ENCODE measurements at regions not wholly inside any gene's neighbourhood (a gene's known extent, or its start where the extent isn't known, plus 50 kb on each side); places are given as distances from the start of the nearest gene placed in this dataset.
A peak's percentile ranks its signal among the peaks of the same experiment; 100 is the strongest.

DNA sequence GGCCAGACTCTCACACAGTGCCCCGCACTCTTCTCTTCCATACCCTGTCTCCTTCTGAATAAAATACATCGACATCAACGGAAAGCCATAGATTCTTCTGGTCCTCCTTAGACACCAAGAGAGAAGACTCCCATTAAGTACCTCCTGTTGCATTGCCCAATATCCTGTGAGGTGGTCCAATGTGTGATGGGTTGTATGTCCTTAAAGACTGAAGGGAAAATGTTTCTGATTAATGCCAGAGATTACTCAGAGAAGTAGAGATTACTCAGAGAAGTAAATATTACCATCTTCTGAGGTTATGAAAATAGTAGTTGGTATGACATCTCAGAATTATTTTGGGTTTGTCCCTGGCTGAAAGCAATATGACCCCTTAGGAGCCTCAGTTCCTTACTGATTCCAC lies 60.8 kb upstream of the GALNT15 start:
- peak; percentile 76 for DNase-seq (ENCODE audit: low read depth)
- TF ChIP-seq CTCF (IDR thresholded peaks at IDR 0.05; ENCODE audit: insufficient read depth, low read length) = no peak
- H3K4me3 ChIP-seq (ENCODE audit: low read depth, low read length) = no peak overlapping the region

- peak; percentile 55 for DNase-seq (ENCODE audit: low read depth)
- TF ChIP-seq CTCF (IDR thresholded peaks at IDR 0.05; ENCODE audit: insufficient read depth, low read length) = no peak
These were observed 60.1 kb upstream of the GALNT15 start for GRCh38 chr3:16114429-16114828.

DNA sequence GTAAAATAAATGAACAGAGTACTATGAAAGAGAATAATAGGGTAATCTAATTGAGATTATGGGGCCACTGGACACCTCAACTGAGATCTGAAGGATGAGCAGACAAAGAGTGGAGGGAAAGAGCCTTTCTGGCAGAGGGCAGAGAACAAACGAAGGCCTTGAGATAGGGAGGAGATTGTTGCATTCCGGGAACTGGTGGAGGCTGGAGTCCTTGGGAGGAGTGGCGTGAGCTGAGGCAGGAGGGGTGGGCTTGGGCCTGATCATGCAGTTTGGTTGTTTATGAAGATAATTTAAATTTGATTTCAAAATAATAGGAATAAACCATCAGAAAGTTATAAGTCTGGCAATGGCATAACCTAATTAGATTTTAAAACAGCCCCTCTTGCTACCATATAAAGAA lies 59.5 kb upstream of the GALNT15 start:
- no peak for TF ChIP-seq CTCF (IDR thresholded peaks at IDR 0.05; ENCODE audit: insufficient read depth, low read length)
- DNase-seq (ENCODE audit: low read depth) = no peak

More at GRCh38 chr3:16114429-16114828, 60.1 kb upstream of the GALNT15 start:
- H3K4me3 ChIP-seq (ENCODE audit: low read depth, low read length) = no peak overlapping the region

DNA sequence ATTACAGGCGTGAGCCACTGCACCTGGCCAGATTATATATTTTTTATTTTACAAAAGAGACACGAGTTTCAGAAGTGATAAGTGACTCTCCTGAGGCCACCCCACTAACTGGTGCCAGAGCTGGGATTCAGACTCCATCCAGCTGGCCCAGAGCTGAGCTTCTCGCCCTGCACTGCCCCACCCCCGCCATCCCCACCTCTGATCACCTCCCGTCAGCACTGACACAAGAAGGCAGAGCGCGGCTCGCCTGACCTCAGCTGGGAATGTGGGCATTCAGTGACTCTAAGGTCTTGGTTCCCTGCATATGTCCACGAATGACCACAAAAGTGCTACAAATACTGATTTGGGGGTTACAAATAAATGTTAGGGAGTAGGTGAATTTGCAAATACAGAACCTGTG lies 56.1 kb upstream of the GALNT15 start:
- H3K4me3 ChIP-seq (ENCODE audit: low read depth, low read length) = no peak overlapping the region
- DNase-seq (ENCODE audit: low read depth) = no peak
- no peak for TF ChIP-seq CTCF (IDR thresholded peaks at IDR 0.05; ENCODE audit: insufficient read depth, low read length)

More for the DNA sequence above, 59.5 kb upstream of the GALNT15 start:
- no peak overlapping the region for H3K4me3 ChIP-seq (ENCODE audit: low read depth, low read length)

DNA sequence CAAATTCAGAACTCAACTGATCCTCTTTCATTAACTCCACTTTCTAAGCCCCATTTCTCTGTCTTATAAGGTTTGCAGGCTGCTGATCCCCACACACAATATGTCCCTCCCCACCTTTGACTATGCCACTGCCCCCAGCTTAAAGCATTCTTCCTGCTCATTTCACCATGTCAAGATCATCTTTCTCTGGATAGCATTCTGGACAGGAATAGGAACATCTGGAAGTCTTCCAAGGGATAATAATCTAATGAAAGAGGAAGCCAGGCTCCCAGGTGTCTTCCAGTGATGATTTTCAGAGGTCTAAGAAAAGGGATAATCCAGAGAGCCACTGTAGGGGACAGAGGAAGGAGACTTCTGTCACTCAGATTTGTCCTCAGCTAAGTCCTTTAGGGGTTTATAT lies 54.6 kb upstream of the GALNT15 start:
- H3K4me3 ChIP-seq (ENCODE audit: low read depth, low read length) = no peak overlapping the region
- no peak for DNase-seq (ENCODE audit: low read depth)
- no peak for TF ChIP-seq CTCF (IDR thresholded peaks at IDR 0.05; ENCODE audit: insufficient read depth, low read length)

- no peak overlapping the region for H3K4me3 ChIP-seq (ENCODE audit: low read depth, low read length)
- no peak for DNase-seq (ENCODE audit: low read depth)
- TF ChIP-seq CTCF (IDR thresholded peaks at IDR 0.05; ENCODE audit: insufficient read depth, low read length) = no peak
These were observed 53.1 kb upstream of the GALNT15 start for GRCh38 chr3:16121391-16121790.

GRCh38 chr3:16122155-16122554 lies 52.3 kb upstream of the GALNT15 start:
- no peak for TF ChIP-seq CTCF (IDR thresholded peaks at IDR 0.05; ENCODE audit: insufficient read depth, low read length)
- peak; percentile 49 for DNase-seq (ENCODE audit: low read depth)

More at GRCh38 chr3:16122155-16122554, 52.3 kb upstream of the GALNT15 start:
- no peak overlapping the region for H3K4me3 ChIP-seq (ENCODE audit: low read depth, low read length)

All from fibroblast of the aortic adventitia (primary cell).